Upper lobe of right lung (tissue), 1 donor: ENCODE measurements at regions not wholly inside any gene's neighbourhood (a gene's known extent, or its start where the extent isn't known, plus 50 kb on each side); places are given as distances from the start of the nearest gene placed in this dataset.

ENCODE experiments used
- ATAC-seq: fragments of 200-7000 bp; cut with Tn5 transposase; one replicate; pipeline ENCODE4 v1.9.1; 2020; ENCODE audit warnings: mild to moderate bottlenecking, moderate library complexity
- DNase-seq: peaks from one replicate; pipeline ENCODE4 v3.0.0-alpha.2; 2020
- H3K27ac ChIP-seq: fragments of 200-600 bp; one replicate; pipeline ENCODE4 v1.8.0; 2022
- H3K27me3 ChIP-seq: fragments of 200-600 bp; one replicate; pipeline ENCODE4 v1.8.0; 2022; ENCODE audit warnings: mild to moderate bottlenecking
- H3K36me3 ChIP-seq: fragments of 200-600 bp; one replicate; pipeline ENCODE4 v1.8.0; 2022
- H3K4me1 ChIP-seq: fragments of 200-600 bp; one replicate; pipeline ENCODE4 v1.8.0; 2022
- H3K4me3 ChIP-seq: fragments of 200-600 bp; one replicate; pipeline ENCODE4 v1.8.0; 2022; ENCODE audit warnings: mild to moderate bottlenecking
- H3K9me3 ChIP-seq: fragments of 200-600 bp; one replicate; pipeline ENCODE4 v1.8.0; 2022
- CTCF ChIP-seq: fragments of 200-600 bp; IDR thresholded peaks from one replicate; pipeline ENCODE4 v1.8.0; 2022; ENCODE audit warnings: antibody characterized with exemption
- intact Hi-C: fragments of 100-400 bp; cut with DNase I; formaldehyde crosslinking; loops from one replicate; pipeline ENCODE4 v1.11.0; 2022
- donor health status: DM: no; HTN: yes; CAD: no; lungs with severe emphysema.

DNA sequence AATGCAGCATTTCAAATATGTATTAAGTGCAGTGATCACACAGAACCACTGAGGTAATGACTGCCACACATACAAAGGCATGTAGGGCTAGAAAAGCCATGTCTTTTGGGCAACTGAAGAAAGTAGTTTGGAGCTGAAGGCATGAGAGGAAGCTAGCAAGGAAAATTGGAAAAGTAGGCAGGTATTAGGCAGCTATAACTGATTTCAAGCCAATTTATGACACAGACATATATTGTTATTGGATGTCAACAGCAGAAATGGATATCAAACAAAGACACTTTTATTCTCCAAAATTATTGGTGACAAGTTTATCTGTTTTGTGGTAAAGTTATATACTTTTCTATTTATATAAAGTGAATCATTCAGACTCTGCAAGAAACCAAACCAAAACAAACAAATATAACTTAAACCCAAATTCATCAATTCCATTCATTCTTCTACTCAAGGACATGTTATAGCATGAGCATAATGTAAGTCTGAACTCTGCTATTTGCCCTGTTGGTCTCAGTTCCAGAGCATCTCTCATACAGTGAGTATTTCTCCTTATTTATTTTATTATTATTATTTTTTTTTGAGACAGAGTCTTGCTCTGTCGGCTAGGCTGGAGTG is 307.4 kb upstream of the COL8A1 start:
- Histone ChIP-seq H3K36me3 (no peaks in the 10 kb centered on the region), H3K27me3 (no peaks in the 10 kb centered on the region), H3K4me3 (no peak overlapping the region), H3K4me1 (no peaks in the 10 kb centered on the region), H3K9me3 (no peaks in the 10 kb centered on the region), H3K27ac (no peak overlapping the region)
- DNase-seq (no peak), ATAC-seq (no peak)
- intact Hi-C loops: no loop called here
- no peak for TF ChIP-seq CTCF

GRCh38 chr3:99330281-99330680 is 308.1 kb upstream of the COL8A1 start:
- H3K36me3 ChIP-seq: no peaks in the 10 kb centered on the region
- H3K4me1 ChIP-seq: no peaks in the 10 kb centered on the region
- intact Hi-C loops: no loop called here
- DNase-seq (no peak), ATAC-seq (no peak)
- no peaks in the 10 kb centered on the region for H3K9me3 ChIP-seq
- no peak for TF ChIP-seq CTCF
- H3K27ac ChIP-seq: no peak overlapping the region
- H3K4me3 ChIP-seq: no peak overlapping the region
- no peaks in the 10 kb centered on the region for H3K27me3 ChIP-seq

- Histone ChIP-seq H3K27me3 (no peaks in the 10 kb centered on the region), H3K36me3 (no peaks in the 10 kb centered on the region), H3K9me3 (no peaks in the 10 kb centered on the region), H3K27ac (no peak overlapping the region), H3K4me1 (no peaks in the 10 kb centered on the region), H3K4me3 (no peak overlapping the region)
- DNase-seq: no peak
- intact Hi-C loops: no loop called here
- ATAC-seq: no peak
- no peak for TF ChIP-seq CTCF
Measured at GRCh38 chr3:99325402-99325801, 313.0 kb upstream of the COL8A1 start.

- Histone ChIP-seq H3K9me3 (no peaks in the 10 kb centered on the region), H3K27ac (no peak overlapping the region), H3K27me3 (no peaks in the 10 kb centered on the region), H3K36me3 (no peaks in the 10 kb centered on the region), H3K4me3 (no peak overlapping the region), H3K4me1 (no peaks in the 10 kb centered on the region)
- ATAC-seq (no peak), DNase-seq (no peak)
- intact Hi-C loops: no loop called here
- TF ChIP-seq CTCF: no peak
Measured at GRCh38 chr3:99324636-99325203, 313.7 kb upstream of the COL8A1 start.

GRCh38 chr3:99323940-99324339 is 314.5 kb upstream of the COL8A1 start:
- ATAC-seq (no peak), DNase-seq (no peak)
- Histone ChIP-seq H3K27me3 (no peaks in the 10 kb centered on the region), H3K4me3 (no peak overlapping the region), H3K9me3 (no peaks in the 10 kb centered on the region), H3K36me3 (no peaks in the 10 kb centered on the region), H3K27ac (no peak overlapping the region), H3K4me1 (no peaks in the 10 kb centered on the region)
- intact Hi-C loops: no loop called here
- TF ChIP-seq CTCF: no peak

GRCh38 chr3:99322551-99322950 is 315.8 kb upstream of the COL8A1 start:
- intact Hi-C loops: no loop called here
- no peak overlapping the region for H3K4me3 ChIP-seq
- no peaks in the 10 kb centered on the region for H3K9me3 ChIP-seq
- no peak for TF ChIP-seq CTCF
- H3K27ac ChIP-seq: no peak overlapping the region
- no peaks in the 10 kb centered on the region for H3K4me1 ChIP-seq
- no peaks in the 10 kb centered on the region for H3K27me3 ChIP-seq
- no peak for ATAC-seq
- DNase-seq: no peak
- H3K36me3 ChIP-seq: no peaks in the 10 kb centered on the region
